Gastroesophageal sphincter (tissue), 4 donors: ENCODE measurements at regions not wholly inside any gene's neighbourhood (a gene's known extent, or its start where the extent isn't known, plus 50 kb on each side); places are given as distances from the start of the nearest gene placed in this dataset.

Experiments used
- ATAC-seq: fragments of 150-250 bp; one replicate; pipeline ENCODE4 v1.9.1; 2016; ENCODE audit warnings: mild to moderate bottlenecking, moderate library complexity
- H3K27ac ChIP-seq, 4 donors: fragments of 200-600 bp; sonication (generic) in 3 of 4; 1 replicate in 3 of 4; 2 replicates in 1 of 4; pipeline ENCODE4 v1.5.1; 2016 to 2019
- H3K27me3 ChIP-seq: fragments of 200-600 bp; sonication (generic); one replicate; pipeline ENCODE4 v1.5.1; 2019
- H3K36me3 ChIP-seq, 2 donors: fragments of 200-600 bp; sonication (generic); one replicate each; pipeline ENCODE4 v1.5.1; 2019; ENCODE audit warnings: control low read depth in 1 of 2
- H3K4me1 ChIP-seq, 3 donors: fragments of 200-600 bp; sonication (generic); 1 replicate in 2 of 3; 2 replicates in 1 of 3; pipeline ENCODE4 v1.5.1; 2016 to 2019; ENCODE audit warnings: control low read depth in 2 of 3
- H3K4me3 ChIP-seq, 2 donors: fragments of 200-600 bp; sonication (generic); one replicate each; pipeline ENCODE4 v1.5.1; 2019; ENCODE audit warnings: mild to moderate bottlenecking in 1 of 2, moderate library complexity in 1 of 2
- H3K9me3 ChIP-seq, 3 donors: fragments of 200-600 bp; sonication (generic); one replicate each; pipeline ENCODE4 v1.5.1; 2017 to 2019; ENCODE audit warnings: control low read depth in 2 of 3
- CTCF ChIP-seq, 4 experiments: fragments of 200-600 bp in 2 of 4; fragments of 450-650 bp in 2 of 4; sonication (generic) in 1 of 4; IDR thresholded peaks; one replicate each; pipeline ENCODE4 v1.5.1; 2017 to 2019; ENCODE audit warnings: antibody characterized with exemption in 4 of 4, mild to moderate bottlenecking in 2 of 4, moderate library complexity in 2 of 4
- EP300 ChIP-seq: sonication (generic); formaldehyde crosslinking; IDR thresholded peaks from one replicate; pipeline ENCODE4 v1.6.1; 2017; ENCODE audit warnings: antibody characterized with exemption, mild to moderate bottlenecking
- POLR2A ChIP-seq, 2 donors: fragments of 450-650 bp; IDR thresholded peaks; one replicate each; pipeline ENCODE4 v1.6.1; 2017; ENCODE audit warnings: antibody characterized with exemption in 2 of 2, mild to moderate bottlenecking in 2 of 2, moderate library complexity in 1 of 2
- POLR2AphosphoS5 ChIP-seq: sonication (generic); formaldehyde crosslinking; IDR thresholded peaks from one replicate; pipeline ENCODE4 v1.6.1; 2017; ENCODE audit warnings: antibody characterized with exemption
- WGBS, 2 donors: methylation state at CpG; one replicate each; pipeline ENCODE4 v1.1.5; 2018; ENCODE audit warnings: low coverage in 1 of 2; 5-methylcytosine and 5-hydroxymethylcytosine counted together

- WGBS, 2 donors: 49 to 68% methylated on average over 4 of the region's 4 CpGs
- no peak overlapping the region for H3K4me3 ChIP-seq
- no peaks in the 10 kb centered on the region for H3K36me3 ChIP-seq
- no peak overlapping the region for H3K27ac ChIP-seq
- H3K4me1 ChIP-seq: no peaks in the 10 kb centered on the region
- H3K27me3 ChIP-seq: peaks cover 9% of the 10 kb centered on the region
- no peak for ATAC-seq
- H3K9me3 ChIP-seq: no peaks in the 10 kb centered on the region
- TF ChIP-seq EP300: no peak
- no peak for TF ChIP-seq POLR2A (IDR thresholded peaks at IDR 0.05)
- TF ChIP-seq POLR2AphosphoS5: no peak
- TF ChIP-seq CTCF (IDR thresholded peaks at IDR 0.05): no peak
Measured at GRCh38 chr15:26050984-26051383, 187.9 kb upstream of the ATP10A start.

GRCh38 chr15:26049900-26050657 is 187.0 kb upstream of the ATP10A start:
- Histone ChIP-seq H3K36me3 (no peaks in the 10 kb centered on the region), H3K27me3 (peaks cover 9% of the 10 kb centered on the region), H3K27ac (no peak overlapping the region), H3K4me1 (no peaks in the 10 kb centered on the region), H3K9me3 (no peaks in the 10 kb centered on the region), H3K4me3 (no peak overlapping the region)
- no peak for ATAC-seq
- TF ChIP-seq POLR2A (IDR thresholded peaks at IDR 0.05): no peak
- TF ChIP-seq CTCF (IDR thresholded peaks at IDR 0.05): no peak
- TF ChIP-seq EP300: no peak
- no peak for TF ChIP-seq POLR2AphosphoS5
- 51 to 77% methylated on average over 8 to 9 of the region's 9 CpGs for whole genome bisulfite sequencing, 2 donors

GRCh38 chr15:26048669-26049068 is 185.5 kb upstream of the ATP10A start:
- Histone ChIP-seq H3K9me3 (no peaks in the 10 kb centered on the region), H3K4me1 (no peaks in the 10 kb centered on the region), H3K27me3 (peaks cover 7% of the 10 kb centered on the region), H3K27ac (no peak overlapping the region), H3K4me3 (no peak overlapping the region), H3K36me3 (no peaks in the 10 kb centered on the region)
- WGBS, 2 donors: 90 to 98% methylated on average over 5 of the region's 7 CpGs
- ATAC-seq: no peak
- TF ChIP-seq CTCF (IDR thresholded peaks at IDR 0.05) (no peak), EP300 (no peak), POLR2AphosphoS5 (no peak), POLR2A (IDR thresholded peaks at IDR 0.05) (no peak)

GRCh38 chr15:26045516-26045915 is 182.4 kb upstream of the ATP10A start:
- Histone ChIP-seq H3K27me3 (no peaks in the 10 kb centered on the region), H3K36me3 (no peaks in the 10 kb centered on the region), H3K27ac (no peak overlapping the region), H3K4me3 (no peak overlapping the region), H3K4me1 (no peaks in the 10 kb centered on the region), H3K9me3 (no peaks in the 10 kb centered on the region)
- WGBS, 2 donors: 67 to 100% methylated on average over 1 to 2 of the region's 2 CpGs
- ATAC-seq: no peak
- no peak for TF ChIP-seq EP300
- TF ChIP-seq POLR2A (IDR thresholded peaks at IDR 0.05): no peak
- TF ChIP-seq POLR2AphosphoS5: no peak
- TF ChIP-seq CTCF (IDR thresholded peaks at IDR 0.05): no peak

- TF ChIP-seq EP300: no peak
- TF ChIP-seq CTCF (IDR thresholded peaks at IDR 0.05): no peak
- no peak for TF ChIP-seq POLR2AphosphoS5
- no peak for TF ChIP-seq POLR2A (IDR thresholded peaks at IDR 0.05)
- Histone ChIP-seq H3K4me1 (no peaks in the 10 kb centered on the region), H3K27ac (no peak overlapping the region), H3K9me3 (no peaks in the 10 kb centered on the region), H3K27me3 (no peaks in the 10 kb centered on the region), H3K4me3 (no peak overlapping the region), H3K36me3 (no peaks in the 10 kb centered on the region)
- WGBS, 2 donors: 37 to 43% methylated on average over 2 of the region's 2 CpGs
- no peak for ATAC-seq
Measured at GRCh38 chr15:26043018-26043417, 179.9 kb upstream of the ATP10A start.
